ENCODE measurements at regions not wholly inside any gene's neighbourhood (a gene's known extent, or its start where the extent isn't known, plus 50 kb on each side); places are given as distances from the start of the nearest gene placed in this dataset.
"Not testable (repeated sequence)": the region's sequence is repeated elsewhere in the genome, so short reads cannot be mapped to it uniquely, and the experiment has no call there.

DNA sequence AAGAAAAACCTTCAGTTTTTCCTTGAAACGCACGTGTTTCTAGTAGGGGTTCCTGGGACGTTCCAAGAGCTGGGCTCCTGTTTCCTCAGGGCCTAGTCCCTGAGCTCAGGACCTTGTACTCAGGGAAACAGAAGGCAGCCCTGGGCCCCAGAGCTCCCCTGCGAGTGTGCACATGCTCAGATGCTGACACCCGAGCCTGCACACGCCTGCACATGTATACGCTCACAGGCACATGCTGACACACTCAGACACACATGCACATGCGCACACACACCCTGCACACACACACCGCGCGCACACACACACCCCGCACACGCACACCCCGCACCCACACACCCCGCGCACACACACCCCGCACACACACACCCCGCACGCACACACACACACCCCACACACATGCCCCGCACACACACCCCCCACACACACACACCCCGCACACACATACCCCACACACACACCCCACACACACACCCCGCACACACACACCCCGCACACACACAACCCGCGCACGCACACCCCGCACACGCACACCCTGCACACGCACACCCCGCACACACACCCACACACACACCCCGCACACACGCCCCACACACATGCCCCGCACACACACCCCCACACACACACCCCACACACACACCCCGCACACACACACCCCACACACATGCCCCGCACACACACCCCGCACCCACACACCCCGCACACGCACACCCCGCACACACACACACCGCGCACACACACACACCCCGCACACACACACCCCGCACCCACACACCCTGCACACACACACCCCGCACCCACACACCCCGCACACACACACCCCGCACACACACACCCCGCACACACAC, 52.2 kb downstream of the CALML3 start:
- no peak overlapping the region for H3K27ac ChIP-seq
- no peaks in the 10 kb centered on the region for H3K36me3 ChIP-seq
- H3K4me1 ChIP-seq, result peaks cover 0 to 20% (median 10%) of the 10 kb centered on the region in 4 donors
- H3K4me3 ChIP-seq, result no peak overlapping the region
- DNase-seq, result peak in 1 of 2 donors; percentile 50
- TF ChIP-seq, protein P1, sequence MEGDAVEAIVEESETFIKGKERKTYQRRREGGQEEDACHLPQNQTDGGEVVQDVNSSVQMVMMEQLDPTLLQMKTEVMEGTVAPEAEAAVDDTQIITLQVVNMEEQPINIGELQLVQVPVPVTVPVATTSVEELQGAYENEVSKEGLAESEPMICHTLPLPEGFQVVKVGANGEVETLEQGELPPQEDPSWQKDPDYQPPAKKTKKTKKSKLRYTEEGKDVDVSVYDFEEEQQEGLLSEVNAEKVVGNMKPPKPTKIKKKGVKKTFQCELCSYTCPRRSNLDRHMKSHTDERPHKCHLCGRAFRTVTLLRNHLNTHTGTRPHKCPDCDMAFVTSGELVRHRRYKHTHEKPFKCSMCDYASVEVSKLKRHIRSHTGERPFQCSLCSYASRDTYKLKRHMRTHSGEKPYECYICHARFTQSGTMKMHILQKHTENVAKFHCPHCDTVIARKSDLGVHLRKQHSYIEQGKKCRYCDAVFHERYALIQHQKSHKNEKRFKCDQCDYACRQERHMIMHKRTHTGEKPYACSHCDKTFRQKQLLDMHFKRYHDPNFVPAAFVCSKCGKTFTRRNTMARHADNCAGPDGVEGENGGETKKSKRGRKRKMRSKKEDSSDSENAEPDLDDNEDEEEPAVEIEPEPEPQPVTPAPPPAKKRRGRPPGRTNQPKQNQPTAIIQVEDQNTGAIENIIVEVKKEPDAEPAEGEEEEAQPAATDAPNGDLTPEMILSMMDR (IDR thresholded peaks at IDR 0.05), result no peak
- peaks cover 0 to 15% (median 0%) of the 10 kb centered on the region in 3 donors for H3K9me3 ChIP-seq
- no peaks in the 10 kb centered on the region for H3K27me3 ChIP-seq
- intact Hi-C loops (cut with DNase I; ENCODE audit: low total_unique reads), result no loop called here

DNA sequence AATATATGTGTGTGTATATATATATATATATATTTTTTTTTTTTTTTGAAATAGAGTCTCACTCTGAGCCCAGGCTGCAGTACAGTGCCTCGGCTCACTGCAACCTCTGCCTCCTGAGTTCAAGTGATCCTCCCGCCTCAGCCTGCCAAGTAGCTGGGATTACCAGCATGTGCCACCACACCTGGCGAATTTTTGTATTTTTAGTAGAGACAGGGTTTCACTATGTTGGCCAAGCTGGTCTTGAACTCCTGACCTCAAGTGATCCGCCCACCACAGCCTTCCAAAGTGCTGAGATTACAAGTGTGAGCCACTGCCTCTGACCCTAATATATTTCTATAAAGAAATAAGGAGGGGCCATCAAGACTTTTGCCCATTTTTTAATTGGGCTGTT, 55.3 kb downstream of the CALML3 start:
- peaks cover 0 to 17% (median 0%) of the 10 kb centered on the region in 3 donors for H3K9me3 ChIP-seq
- H3K27ac ChIP-seq; H3K27me3 ChIP-seq; H3K4me3 ChIP-seq; intact Hi-C loops (cut with DNase I; ENCODE audit: low total_unique reads); H3K36me3 ChIP-seq: not testable (repeated sequence)
- DNase-seq, result peak in 1 of 2 donors; percentile 4
- H3K4me1 ChIP-seq, result peaks cover 0 to 16% (median 7%) of the 10 kb centered on the region in 4 donors

DNA sequence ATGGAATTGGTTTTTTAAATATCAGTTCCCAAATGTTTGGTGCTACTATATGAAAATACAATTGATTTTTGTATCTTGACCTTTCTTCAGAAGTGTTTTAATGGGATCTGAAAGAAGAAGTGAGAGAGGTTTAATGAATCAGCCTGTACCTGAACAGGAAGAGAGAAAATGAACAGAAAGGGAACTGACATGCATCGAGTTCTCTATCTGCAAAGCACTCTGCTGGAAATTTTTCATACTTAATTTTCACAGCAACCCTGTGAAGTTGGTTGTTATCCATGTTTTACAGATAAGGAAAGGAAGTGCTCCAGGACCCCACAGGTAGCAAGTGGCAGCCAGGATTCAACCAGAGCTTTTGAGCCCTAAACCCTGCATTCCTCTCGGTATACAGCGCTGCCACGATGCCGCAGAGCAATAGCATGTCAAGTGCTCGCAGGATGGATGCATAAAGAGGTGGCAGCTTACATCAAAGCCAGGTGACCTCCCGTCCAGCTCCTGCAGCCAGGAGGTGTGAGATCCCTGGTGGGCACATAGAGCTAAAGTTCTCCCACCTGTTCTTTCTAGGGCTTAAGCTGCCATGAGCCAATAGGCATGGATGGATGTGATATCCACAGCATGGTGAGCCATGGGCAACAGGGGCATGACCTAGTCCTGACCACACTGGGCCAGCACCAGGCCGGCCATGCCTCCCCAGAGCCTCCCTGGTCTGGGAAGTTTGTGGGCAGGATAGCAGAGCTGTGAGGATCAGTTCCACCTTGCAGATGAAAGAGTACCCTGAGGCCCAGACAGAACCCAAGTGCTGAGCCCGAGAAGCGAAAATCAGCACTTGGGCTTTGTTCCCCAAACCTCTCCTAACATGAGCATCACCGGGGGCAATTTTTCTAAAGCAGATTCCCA, 57.2 kb downstream of the CALML3 start:
- Histone ChIP-seq H3K4me3 (no peak overlapping the region), H3K4me1 (peaks cover 0 to 21% (median 0%) of the 10 kb centered on the region in 4 donors), H3K36me3 (no peaks in the 10 kb centered on the region), H3K9me3 (peaks cover 0 to 17% (median 0%) of the 10 kb centered on the region in 3 donors), H3K27ac (no peak overlapping the region), H3K27me3 (no peaks in the 10 kb centered on the region)
- peak in 1 of 2 donors; percentile 38 for DNase-seq
- intact Hi-C loops (cut with DNase I; ENCODE audit: low total_unique reads), result no loop called here
- TF ChIP-seq, protein P1 (IDR thresholded peaks at IDR 0.05), result no peak

DNA sequence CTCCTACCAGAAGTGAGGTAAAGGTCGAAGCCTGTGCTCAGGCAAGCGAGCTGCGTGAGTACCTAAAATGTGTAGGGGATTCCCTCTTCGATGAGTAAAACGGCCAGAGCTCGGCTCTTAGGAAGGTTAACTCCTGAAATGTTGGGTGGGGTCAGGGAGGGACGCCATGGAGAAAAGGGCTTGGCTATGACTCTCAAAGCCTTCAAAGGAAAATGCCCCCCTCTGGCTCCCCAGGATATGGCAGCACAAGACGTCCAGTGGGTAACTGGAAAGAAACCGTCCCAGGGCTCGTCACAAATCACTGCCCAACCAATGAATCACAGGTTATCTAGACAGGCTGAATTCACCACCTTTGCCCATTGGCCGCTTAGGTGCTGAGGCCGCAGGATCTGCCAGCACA, 58.0 kb downstream of the CALML3 start:
- H3K36me3 ChIP-seq, result no peaks in the 10 kb centered on the region
- TF ChIP-seq, protein P1 (IDR thresholded peaks at IDR 0.05), result no peak
- peak in 1 of 2 donors; percentile 40 for DNase-seq
- H3K27ac ChIP-seq, result no peak overlapping the region
- H3K4me3 ChIP-seq, result no peak overlapping the region
- H3K9me3 ChIP-seq, result peaks cover 0 to 17% (median 0%) of the 10 kb centered on the region in 3 donors
- H3K27me3 ChIP-seq, result no peaks in the 10 kb centered on the region
- intact Hi-C loops (cut with DNase I; ENCODE audit: low total_unique reads), result no loop called here
- H3K4me1 ChIP-seq, result peaks cover 0 to 29% (median 2%) of the 10 kb centered on the region in 4 donors

DNA sequence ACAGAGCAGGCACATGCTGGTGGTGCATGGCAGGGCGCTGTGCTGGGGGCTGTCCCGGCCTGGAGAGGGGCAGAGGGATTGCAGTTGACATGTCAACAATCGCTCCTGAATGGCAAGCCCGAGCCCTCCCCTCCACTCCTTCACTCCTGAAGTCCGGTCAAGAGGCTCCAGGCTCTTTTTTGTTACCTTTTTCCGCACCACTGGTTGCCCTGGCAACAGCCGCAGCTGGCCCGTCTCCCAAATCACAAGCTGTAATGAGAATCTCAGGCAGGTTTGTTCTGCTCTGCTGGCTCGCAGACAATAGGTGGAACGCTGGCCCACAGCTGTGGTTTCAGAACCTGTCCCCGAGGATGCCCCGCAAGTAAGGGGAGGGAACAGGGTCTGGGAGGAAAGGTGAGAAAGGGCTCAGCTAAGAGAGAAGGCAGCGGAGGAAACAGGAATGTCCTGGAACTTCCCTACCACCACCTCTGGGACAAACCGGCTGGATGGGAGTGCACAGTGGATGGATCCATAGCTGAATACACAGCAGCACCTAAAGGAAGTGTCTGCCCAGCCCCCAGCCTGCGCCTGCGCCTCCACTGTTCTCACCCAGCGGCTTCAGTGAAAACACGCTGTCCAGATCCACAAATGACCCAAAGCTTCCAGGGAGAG, 58.9 kb downstream of the CALML3 start:
- no peak overlapping the region for H3K4me3 ChIP-seq
- H3K9me3 ChIP-seq, result peaks cover 0 to 17% (median 0%) of the 10 kb centered on the region in 3 donors
- no peaks in the 10 kb centered on the region for H3K27me3 ChIP-seq
- DNase-seq, result peak in 1 of 2 donors; percentile 65
- no peak overlapping the region for H3K27ac ChIP-seq
- TF ChIP-seq, protein P1 (IDR thresholded peaks at IDR 0.05), result no peak
- peaks cover 0 to 30% (median 2%) of the 10 kb centered on the region in 4 donors for H3K4me1 ChIP-seq
- intact Hi-C loops (cut with DNase I; ENCODE audit: low total_unique reads), result no loop called here
- no peaks in the 10 kb centered on the region for H3K36me3 ChIP-seq

All from tibial artery (tissue), 4 donors.